Choroid plexus epithelial cell (primary cell): ENCODE measurements at regions not wholly inside any gene's neighbourhood (a gene's known extent, or its start where the extent isn't known, plus 50 kb on each side); places are given as distances from the start of the nearest gene placed in this dataset.

ENCODE experiments used
- DNase-seq: peaks from one replicate; pipeline ENCODE4 v3.0.0-alpha.2; 2010; ENCODE audit warnings: low read depth
- H3K4me3 ChIP-seq: 2 replicates; pipeline ENCODE4 v1.5.1; 2011; ENCODE audit warnings: low read depth, mild to moderate bottlenecking, control low read depth, low read length, moderate library complexity
- TF ChIP-seq, protein P1 (sequence below): conservative IDR thresholded peaks from 2 replicates; pipeline ENCODE4 v1.5.1; 2011; ENCODE audit warnings: low read depth, mild to moderate bottlenecking, control low read depth, inconsistent platforms, low read length, moderate library complexity

DNA sequence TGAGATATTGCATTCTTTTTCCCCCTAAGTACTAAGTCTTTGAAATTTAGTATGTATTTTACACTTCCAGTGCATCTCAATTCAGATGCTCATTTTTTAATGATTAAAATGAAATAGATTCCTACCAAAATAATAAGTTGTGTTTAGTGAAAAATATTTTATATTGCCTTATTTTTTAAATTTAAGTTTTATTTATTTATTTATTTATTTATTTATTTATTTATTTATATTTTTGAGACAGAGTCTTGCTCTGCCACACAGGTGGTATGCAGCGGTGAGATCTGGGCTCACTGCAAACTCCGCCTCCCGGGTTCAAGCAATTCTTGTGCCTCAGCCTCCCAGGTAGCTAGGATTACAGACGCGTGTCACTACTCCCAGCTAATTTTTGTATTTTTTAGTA lies 95.5 kb downstream of the RPS24 start:
- H3K4me3 ChIP-seq, result no peak overlapping the region
- DNase-seq, result no peak
- TF ChIP-seq, protein P1, sequence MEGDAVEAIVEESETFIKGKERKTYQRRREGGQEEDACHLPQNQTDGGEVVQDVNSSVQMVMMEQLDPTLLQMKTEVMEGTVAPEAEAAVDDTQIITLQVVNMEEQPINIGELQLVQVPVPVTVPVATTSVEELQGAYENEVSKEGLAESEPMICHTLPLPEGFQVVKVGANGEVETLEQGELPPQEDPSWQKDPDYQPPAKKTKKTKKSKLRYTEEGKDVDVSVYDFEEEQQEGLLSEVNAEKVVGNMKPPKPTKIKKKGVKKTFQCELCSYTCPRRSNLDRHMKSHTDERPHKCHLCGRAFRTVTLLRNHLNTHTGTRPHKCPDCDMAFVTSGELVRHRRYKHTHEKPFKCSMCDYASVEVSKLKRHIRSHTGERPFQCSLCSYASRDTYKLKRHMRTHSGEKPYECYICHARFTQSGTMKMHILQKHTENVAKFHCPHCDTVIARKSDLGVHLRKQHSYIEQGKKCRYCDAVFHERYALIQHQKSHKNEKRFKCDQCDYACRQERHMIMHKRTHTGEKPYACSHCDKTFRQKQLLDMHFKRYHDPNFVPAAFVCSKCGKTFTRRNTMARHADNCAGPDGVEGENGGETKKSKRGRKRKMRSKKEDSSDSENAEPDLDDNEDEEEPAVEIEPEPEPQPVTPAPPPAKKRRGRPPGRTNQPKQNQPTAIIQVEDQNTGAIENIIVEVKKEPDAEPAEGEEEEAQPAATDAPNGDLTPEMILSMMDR, result no peak

DNA sequence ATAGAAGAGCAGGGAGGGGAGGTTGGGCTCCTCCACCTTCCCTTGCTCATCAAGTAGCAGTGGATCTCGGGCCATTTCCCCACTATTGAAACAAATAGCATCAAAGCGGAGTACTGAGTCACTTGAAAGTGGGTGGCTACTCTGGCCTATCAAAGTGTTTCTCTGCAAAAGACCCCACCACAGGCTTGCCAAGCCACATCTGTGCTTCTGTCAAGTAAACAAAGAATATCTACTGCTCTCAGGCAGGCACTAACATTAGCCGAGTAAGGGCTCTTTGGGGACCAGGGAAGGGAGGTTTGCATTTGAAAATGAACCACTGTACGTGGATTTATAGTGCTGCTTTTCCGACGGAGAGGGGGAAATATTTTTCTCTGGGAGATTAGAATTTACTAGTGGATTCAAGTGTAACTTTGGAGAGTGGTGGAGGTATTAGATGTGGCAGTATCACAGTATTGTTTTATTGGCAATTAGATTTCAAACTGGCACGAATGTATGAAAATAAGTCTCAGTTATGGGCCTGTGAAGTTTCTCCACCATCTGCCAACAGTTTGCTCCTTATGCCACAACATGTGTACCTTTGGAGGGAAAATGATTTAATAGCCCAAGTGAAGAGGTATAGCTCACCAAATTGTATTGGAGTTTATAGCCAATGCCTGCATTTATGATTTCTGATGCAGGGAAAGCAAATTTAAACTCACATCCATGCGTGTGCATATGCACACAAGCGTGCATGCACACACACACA lies 97.5 kb downstream of the RPS24 start:
- H3K4me3 ChIP-seq, result no peak overlapping the region
- TF ChIP-seq, protein P1, result no peak
- DNase-seq, result no peak

DNA sequence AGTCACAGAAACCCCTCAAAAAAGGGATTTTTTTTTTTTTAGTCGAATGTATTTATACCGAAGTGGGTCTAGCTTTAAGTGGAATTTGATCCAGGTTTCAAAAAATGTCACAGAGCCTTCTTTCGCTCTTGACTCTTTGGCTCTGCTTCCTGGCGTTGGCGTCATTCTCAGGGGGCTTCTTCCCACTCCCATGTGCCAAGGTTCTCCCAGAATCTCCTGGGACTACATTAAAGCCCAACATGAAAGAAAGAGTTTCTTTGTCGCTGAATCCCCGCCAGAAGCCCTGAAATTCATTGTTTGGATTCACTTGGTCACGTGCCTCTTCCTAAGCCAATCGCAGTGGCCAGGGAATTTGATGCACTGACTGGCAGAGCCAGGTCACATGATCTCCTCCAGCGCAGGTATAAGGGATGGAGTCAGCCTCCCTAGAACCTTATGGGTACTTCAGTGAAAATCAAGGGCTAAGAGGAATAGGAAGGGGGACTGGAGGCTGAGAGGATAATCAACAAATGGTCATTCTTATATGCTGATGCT lies 101.2 kb downstream of the RPS24 start:
- H3K4me3 ChIP-seq, result no peak overlapping the region
- TF ChIP-seq, protein P1, result no peak
- DNase-seq, result no peak

DNA sequence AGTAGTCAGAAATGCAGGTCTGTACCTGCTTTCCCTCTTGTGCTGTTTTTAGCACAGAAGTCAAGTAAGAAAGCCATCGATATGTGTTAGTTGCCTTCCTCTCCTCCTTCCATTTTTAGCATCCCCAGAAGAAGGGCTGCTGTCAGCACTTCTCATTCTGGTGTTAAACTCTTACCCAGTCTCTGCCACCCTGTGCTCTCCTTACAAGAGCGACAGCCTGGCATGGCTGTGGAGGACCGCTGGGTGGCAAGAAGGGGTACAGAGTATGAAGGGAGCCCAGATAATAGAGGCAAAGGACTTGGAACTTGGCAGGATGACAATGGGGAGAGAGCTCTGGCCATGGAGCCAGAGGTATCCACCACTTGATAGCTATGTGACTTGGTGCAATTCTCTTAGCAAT lies 103.5 kb downstream of the RPS24 start:
- TF ChIP-seq, protein P1, result no peak
- no peak overlapping the region for H3K4me3 ChIP-seq
- no peak for DNase-seq

DNA sequence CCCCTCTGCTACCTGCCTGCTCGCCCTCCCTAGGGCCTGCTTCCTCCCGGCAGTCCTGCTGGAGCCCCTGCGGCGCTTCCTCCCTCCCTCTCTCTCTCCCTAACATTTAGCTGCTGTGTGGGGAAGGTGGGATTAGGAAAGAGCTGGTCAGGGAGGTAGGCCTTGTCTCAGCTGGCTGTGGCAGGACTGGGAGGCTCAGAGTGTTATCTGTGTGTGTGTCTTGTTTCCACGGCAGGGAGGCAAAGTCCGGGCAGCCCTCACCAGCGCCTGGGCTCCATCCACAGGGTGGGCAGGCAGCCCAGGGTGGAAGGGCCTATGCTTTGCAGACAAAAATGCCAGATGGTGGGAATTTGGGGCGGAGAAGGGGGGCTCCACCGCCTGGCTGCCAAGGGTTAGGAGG lies 105.7 kb downstream of the RPS24 start:
- TF ChIP-seq, protein P1, result no peak
- DNase-seq, result no peak
- no peak overlapping the region for H3K4me3 ChIP-seq

DNA sequence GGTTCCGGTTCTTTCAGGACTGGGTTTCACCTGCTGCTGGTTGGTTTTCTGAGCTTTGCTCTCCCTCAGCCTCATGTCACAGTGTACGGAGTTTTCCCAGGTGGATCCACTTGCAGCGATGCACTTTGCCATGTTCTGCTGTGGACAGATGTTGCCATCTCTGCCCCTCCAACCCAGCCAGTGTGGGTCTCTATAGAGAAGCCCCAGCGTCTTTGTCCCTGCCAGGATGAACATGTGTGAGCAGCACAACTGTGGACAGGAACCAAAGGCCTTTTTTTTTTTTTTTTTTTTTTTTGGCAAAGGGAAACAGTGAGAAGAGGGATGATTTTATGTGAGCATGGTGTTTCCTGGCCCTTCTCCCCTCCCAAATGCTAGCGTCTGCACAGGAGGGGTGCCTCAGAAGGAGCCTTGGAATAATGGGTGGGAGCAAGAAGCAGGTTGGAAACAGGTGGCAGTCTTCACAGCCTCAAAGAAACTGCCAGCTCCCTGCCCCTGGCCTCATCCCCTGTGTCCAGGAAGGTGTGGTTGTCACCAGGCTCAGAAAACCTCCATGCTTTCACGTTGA lies 106.5 kb downstream of the RPS24 start:
- no peak for DNase-seq
- H3K4me3 ChIP-seq, result no peak overlapping the region
- TF ChIP-seq, protein P1, result no peak

DNA sequence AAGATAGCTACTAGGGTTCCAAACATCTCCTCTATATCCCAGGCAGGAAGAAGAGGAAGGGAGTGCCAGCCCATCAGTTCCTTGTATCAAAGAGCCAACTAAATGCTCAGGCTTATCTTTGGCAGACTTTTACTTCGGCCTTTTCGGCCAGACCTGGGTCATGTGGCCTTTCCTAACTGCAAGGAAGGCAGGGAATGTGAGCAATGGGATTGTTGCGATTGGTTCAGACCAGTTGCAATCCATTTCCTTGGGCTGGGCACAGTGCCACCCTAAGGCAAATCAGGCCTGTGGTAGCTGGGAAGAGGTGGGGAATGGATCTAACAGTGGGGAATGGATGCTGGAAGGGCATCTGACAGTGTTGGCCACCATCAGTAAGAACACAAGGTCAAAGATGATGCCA lies 109.9 kb downstream of the RPS24 start:
- DNase-seq, result no peak
- H3K4me3 ChIP-seq, result no peak overlapping the region
- TF ChIP-seq, protein P1, result no peak
